HepG2 (cell line): ENCODE measurements at regions not wholly inside any gene's neighbourhood (a gene's known extent, or its start where the extent isn't known, plus 50 kb on each side); places are given as distances from the start of the nearest gene placed in this dataset.
A peak's percentile ranks its signal among the peaks of the same experiment; 100 is the strongest.

ENCODE experiments used
- ATAC-seq: fragments of 200-7000 bp; cut with Tn5 transposase; 3 replicates; pipeline ENCODE4 v1.9.1; 2020; ENCODE audit warnings: mild to moderate bottlenecking, moderate library complexity
- BruUV-seq: library from RNA; stranded (reverse); fragments of 400-500 nt; replicated peaks from 2 replicates; lab custom pipeline; 2021; lab: Mats Ljungman, UMichigan
- CTCF ChIA-PET: fragments of 300-600 bp; formaldehyde crosslinking; extraction: SDS; loops from one replicate; lab custom pipeline; 2021; ENCODE audit warnings: low total read pairs, inconsistent platforms, low intra/inter-chr PET ratio; lab: Yijun Ruan, JAX
- POLR2A ChIA-PET: fragments of 350-600 bp; sonication (Branson Sonifier 250); formaldehyde crosslinking; loops from one replicate; lab custom pipeline; 2020; ENCODE audit warnings: antibody characterized with exemption, inconsistent platforms; lab: Yijun Ruan, JAX
- DNase-seq: peaks from one replicate; pipeline ENCODE4 v3.0.0-alpha.2; 2015; ENCODE audit warnings: low spot score
- FAIRE-seq: peaks from 3 replicates; lab custom pipeline; 2011; peaks lifted over from hg19 to GRCh38; lab: Jason Lieb, UNC
- H2AFZ ChIP-seq: one replicate; pipeline ENCODE4 v1.6.1; 2011; ENCODE audit warnings: low read length, inconsistent platforms
- H3K27ac ChIP-seq: fragments of 300-600 bp; 3 replicates; pipeline ENCODE4 v1.8.0; 2011; ENCODE audit warnings: mixed run types, mild to moderate bottlenecking, mixed read lengths, low read length, inconsistent platforms; ENCODE audit not compliant: insufficient read depth; ENCODE audit errors: extremely low read length
- H3K27me3 ChIP-seq, 2 experiments: fragments of 200-600 bp in 1 of 2; 2 replicates in 1 of 2; 3 replicates in 1 of 2; pipeline versions ENCODE4 v1.6.0 to v1.8.0; 2011; ENCODE audit warnings: low read length in 2 of 2, mild to moderate bottlenecking in 2 of 2, moderate library complexity in 2 of 2, inconsistent platforms in 1 of 2; ENCODE audit not compliant: insufficient read depth in 2 of 2, control insufficient read depth in 1 of 2
- H3K36me3 ChIP-seq, 2 experiments: fragments of 200-600 bp in 1 of 2; replicated peaks in 1 of 2; 2 replicates in 1 of 2; 3 replicates in 1 of 2; pipeline versions ENCODE4 v1.5.1 to v1.8.0; 2011; ENCODE audit warnings: low read length in 2 of 2, inconsistent platforms in 1 of 2; ENCODE audit not compliant: insufficient read depth in 2 of 2, control insufficient read depth in 1 of 2
- H3K4me1 ChIP-seq: 2 replicates; pipeline ENCODE4 v1.5.1; 2012; ENCODE audit warnings: low read length, inconsistent platforms; ENCODE audit not compliant: insufficient read depth
- H3K4me2 ChIP-seq: 2 replicates; pipeline ENCODE4 v1.6.0; 2011; ENCODE audit warnings: low read depth, low read length, inconsistent platforms
- H3K4me3 ChIP-seq, 3 experiments: fragments of 200-600 bp in 1 of 3; sonication (generic), shearing (Covaris generic) in 1 of 3; replicated peaks in 1 of 3; 2 replicates each; pipeline ENCODE4 v1.5.1; 2011 to 2016; ENCODE audit warnings: low read length in 3 of 3, inconsistent platforms in 2 of 3, low read depth in 2 of 3, mild to moderate bottlenecking in 2 of 3, control low read depth in 1 of 3, mixed read lengths in 1 of 3; ENCODE audit not compliant: insufficient read depth in 1 of 3
- H3K79me2 ChIP-seq: one replicate; pipeline ENCODE4 v1.6.1; 2011; ENCODE audit warnings: low read length, inconsistent platforms; ENCODE audit not compliant: insufficient read depth
- H3K9ac ChIP-seq: 2 replicates; pipeline ENCODE4 v1.6.0; 2011; ENCODE audit warnings: mild to moderate bottlenecking, low read depth, low read length, inconsistent platforms; ENCODE audit not compliant: insufficient read depth
- H3K9me3 ChIP-seq: 2 replicates; pipeline ENCODE4 v1.5.1; 2012; ENCODE audit warnings: mild to moderate bottlenecking, low read length
- H4K20me1 ChIP-seq: 2 replicates; pipeline ENCODE4 v1.6.0; 2011; ENCODE audit warnings: inconsistent platforms, mild to moderate bottlenecking, low read length, moderate library complexity; ENCODE audit not compliant: insufficient read depth
- CENPT ChIP-seq: sonication (generic); formaldehyde crosslinking; IDR thresholded peaks from 2 replicates; pipeline ENCODE4 v1.8.0; 2022; ENCODE audit warnings: low read depth, mild to moderate bottlenecking, moderate library complexity, missing genetic modification reagents
- HDAC2 ChIP-seq: sonication (generic); formaldehyde crosslinking; IDR thresholded peaks from 2 replicates; pipeline ENCODE4 v1.4.0; 2020; ENCODE audit warnings: missing genetic modification reagents
- NAIF1 ChIP-seq: sonication (generic); formaldehyde crosslinking; IDR thresholded peaks from 2 replicates; pipeline ENCODE4 v1.5.0; 2020; ENCODE audit warnings: mild to moderate bottlenecking, missing genetic modification reagents, borderline replicate concordance
- PAX8 ChIP-seq: sonication (generic); formaldehyde crosslinking; IDR thresholded peaks from 2 replicates; pipeline ENCODE4 v1.8.0; 2022; ENCODE audit warnings: mild to moderate bottlenecking, missing genetic modification reagents, borderline replicate concordance
- PHF20 ChIP-seq: sonication (generic); formaldehyde crosslinking; IDR thresholded peaks from 2 replicates; pipeline ENCODE4 v1.5.0; 2020; ENCODE audit warnings: mild to moderate bottlenecking, missing genetic modification reagents
- REL ChIP-seq: sonication (generic); formaldehyde crosslinking; conservative IDR thresholded peaks from 2 replicates; pipeline ENCODE4 v1.8.0; 2022; ENCODE audit warnings: mild to moderate bottlenecking, missing genetic modification reagents, moderate library complexity
- ZFP62 ChIP-seq: sonication (generic); formaldehyde crosslinking; IDR thresholded peaks from 2 replicates; pipeline ENCODE4 v1.4.0; 2020; ENCODE audit warnings: missing genetic modification reagents
- ZNF367 ChIP-seq: sonication (generic); formaldehyde crosslinking; IDR thresholded peaks from 2 replicates; pipeline ENCODE4 v1.4.0; 2020; ENCODE audit warnings: missing genetic modification reagents, borderline replicate concordance
- ZNF7 ChIP-seq: IDR thresholded peaks from 2 replicates; pipeline ENCODE4 v1.6.1; 2016; ENCODE audit warnings: missing biosample characterization, missing genetic modification reagents
- ZNF788 ChIP-seq: sonication (generic); formaldehyde crosslinking; IDR thresholded peaks from 2 replicates; pipeline ENCODE4 v1.5.0; 2020; ENCODE audit warnings: mild to moderate bottlenecking, missing genetic modification reagents, borderline replicate concordance
- WGBS: methylation state at CpG from one replicate; pipeline ENCODE4 v1.1.6; 2017; ENCODE audit warnings: low lambda C conversion rate; 5-methylcytosine and 5-hydroxymethylcytosine counted together
- in situ Hi-C: cut with HindIII; loops from 2 replicates; pipeline ENCODE4 v1.10.0; 2017; ENCODE audit warnings: low pct_unique_long_range_greater_than_20kb; ENCODE audit not compliant: extremely low pct_ligation_motif_present
- intact Hi-C: fragments of 100-400 bp; cut with micrococcal nuclease; formaldehyde crosslinking; loops from one replicate; pipeline ENCODE4 v1.10.0; 2022; ENCODE audit not compliant: unreplicated experiment
- TF ChIP-seq, protein P1 (sequence below): IDR thresholded peaks from 2 replicates; pipeline ENCODE4 v1.6.1; 2012; ENCODE audit warnings: inconsistent platforms

- DNase-seq (no peak), FAIRE-seq (no peak), ATAC-seq (no peak)
- Histone ChIP-seq H3K9ac (no peak overlapping the region), H3K27ac (no peak overlapping the region), H3K9me3 (no peaks in the 10 kb centered on the region), H3K79me2 (no peaks in the 10 kb centered on the region), H3K27me3 (peaks cover 2 to 11% of the 10 kb centered on the region in 2 experiments; a peak in 3 of 5 replicates), H2AFZ (no peak overlapping the region), H3K4me3 (no peak overlapping the region), H3K36me3 (no peaks in the 10 kb centered on the region), H4K20me1 (no peaks in the 10 kb centered on the region), H3K4me2 (no peak overlapping the region), H3K4me1 (no peaks in the 10 kb centered on the region)
- TF ChIP-seq ZNF7 (CRISPR knock-in tag) (no peak), REL (CRISPR knock-in tag) (no peak), NAIF1 (CRISPR knock-in tag) (no peak), ZFP62 (no peak), PHF20 (CRISPR knock-in tag) (no peak), ZNF367 (no peak), ZNF788 (no peak), PAX8 (CRISPR knock-in tag) (no peak), CENPT (CRISPR knock-in tag) (no peak)
- no TSS peak for BruUV-seq
- intact Hi-C loops, result no loop called here
- CTCF ChIA-PET, result no interaction called here
- in situ Hi-C loops, result no loop called here
- WGBS, result 64% methylated on average over 6 of the region's 8 CpGs
- POLR2A ChIA-PET, result no interaction called here
Measured at GRCh38 chr1:244760471-244760870, 75.0 kb upstream of the COX20 start.

DNA sequence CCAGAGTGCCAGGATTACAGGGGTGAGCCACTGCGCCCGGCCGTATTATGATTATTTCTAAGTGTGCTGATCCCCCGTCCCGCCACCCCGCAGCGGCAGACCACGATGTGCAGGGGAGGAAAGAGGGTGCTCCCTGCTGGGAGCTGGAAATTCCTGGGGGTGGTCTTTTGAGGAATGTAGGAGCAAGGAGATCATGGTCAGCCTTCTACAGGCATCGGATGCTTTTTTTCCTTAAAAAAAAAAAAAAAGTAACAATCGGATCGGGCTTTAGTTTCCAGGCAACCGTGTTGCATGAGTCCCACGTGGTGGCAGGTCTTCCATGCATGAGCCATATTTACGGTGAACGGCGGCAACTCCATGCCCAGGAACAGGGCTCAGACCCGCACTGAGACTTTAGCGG, 74.2 kb upstream of the COX20 start:
- POLR2A ChIA-PET, result no interaction called here
- H2AFZ ChIP-seq, result no peak overlapping the region
- TF ChIP-seq, protein P1, sequence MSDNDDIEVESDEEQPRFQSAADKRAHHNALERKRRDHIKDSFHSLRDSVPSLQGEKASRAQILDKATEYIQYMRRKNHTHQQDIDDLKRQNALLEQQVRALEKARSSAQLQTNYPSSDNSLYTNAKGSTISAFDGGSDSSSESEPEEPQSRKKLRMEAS, result 0 out of 2 replicates have a peak, but pooled peaks have one; percentile 27
- TF ChIP-seq HDAC2, result no peak
- TF ChIP-seq, all 625 proteins: peak for 1
- Histone ChIP-seq H3K4me3 (no peak overlapping the region), H3K9ac (no peak overlapping the region), H4K20me1 (no peaks in the 10 kb centered on the region), H3K4me1 (no peaks in the 10 kb centered on the region), H3K27ac (no peak overlapping the region), H3K79me2 (no peaks in the 10 kb centered on the region), H3K36me3 (no peaks in the 10 kb centered on the region), H3K4me2 (no peak overlapping the region), H3K9me3 (no peaks in the 10 kb centered on the region), H3K27me3 (peaks cover 2 to 11% of the 10 kb centered on the region in 2 experiments; a peak in 3 of 5 replicates)
- no peak for DNase-seq
- FAIRE-seq, result no peak
- CTCF ChIA-PET, result no interaction called here
- WGBS, result 43% methylated on average over 18 of the region's 18 CpGs
- BruUV-seq, result no TSS peak
- intact Hi-C loops, result no loop called here
- in situ Hi-C loops, result no loop called here
- no peak for ATAC-seq
